UCSD-AML1 (cell line): ENCODE measurements at regions not wholly inside any gene's neighbourhood (a gene's known extent, or its start where the extent isn't known, plus 50 kb on each side); places are given as distances from the start of the nearest gene placed in this dataset.
A peak's percentile ranks its signal among the peaks of the same experiment; 100 is the strongest.

ENCODE experiments used
- DNase-seq: peaks from one replicate; lab custom pipeline; 2025; ENCODE audit not compliant: unreplicated experiment; lab: John Stamatoyannopoulos, UW

- no peak for DNase-seq
Observed at GRCh38 chr2:220460257-220460985, 833.0 kb downstream of the SLC4A3 start.

GRCh38 chr2:220463876-220464275 lies 836.4 kb downstream of the SLC4A3 start:
- DNase-seq, result no peak

GRCh38 chr2:220465700-220466099 lies 838.3 kb downstream of the SLC4A3 start:
- no peak for DNase-seq

GRCh38 chr2:220466251-220466691 lies 838.8 kb downstream of the SLC4A3 start:
- no peak for DNase-seq

- DNase-seq, result no peak
Observed at GRCh38 chr2:220469201-220469600, 841.8 kb downstream of the SLC4A3 start.

GRCh38 chr2:220473611-220474010 lies 846.2 kb downstream of the SLC4A3 start:
- no peak for DNase-seq

GRCh38 chr2:220476877-220477276 lies 849.4 kb downstream of the SLC4A3 start:
- DNase-seq, result no peak

- DNase-seq, result no peak
Observed at GRCh38 chr2:220478305-220479058, 851.1 kb downstream of the SLC4A3 start.

GRCh38 chr2:220482716-220483115 lies 855.3 kb downstream of the SLC4A3 start:
- DNase-seq, result no peak

- no peak for DNase-seq
Observed at GRCh38 chr2:220489121-220489520, 861.7 kb downstream of the SLC4A3 start.

GRCh38 chr2:220491670-220492069 lies 864.2 kb downstream of the SLC4A3 start:
- DNase-seq, result no peak

GRCh38 chr2:220493871-220494525 lies 866.6 kb downstream of the SLC4A3 start:
- no peak for DNase-seq

GRCh38 chr2:220496513-220496912 lies 869.1 kb downstream of the SLC4A3 start:
- DNase-seq, result no peak

- peak; percentile 14 for DNase-seq
Observed at GRCh38 chr2:220499225-220499624, 871.8 kb downstream of the SLC4A3 start.

- no peak for DNase-seq
Observed at GRCh38 chr2:220502539-220502938, 875.1 kb downstream of the SLC4A3 start.

GRCh38 chr2:220503431-220503830 lies 876.0 kb downstream of the SLC4A3 start:
- no peak for DNase-seq

- peak; percentile 11 for DNase-seq
Observed at GRCh38 chr2:220504938-220505503, 877.6 kb downstream of the SLC4A3 start.

GRCh38 chr2:220506466-220506865 lies 879.0 kb downstream of the SLC4A3 start:
- no peak for DNase-seq

GRCh38 chr2:220509096-220509757 lies 881.8 kb downstream of the SLC4A3 start:
- DNase-seq, result no peak

- DNase-seq, result no peak
Observed at GRCh38 chr2:220509966-220510365, 882.5 kb downstream of the SLC4A3 start.

- no peak for DNase-seq
Observed at GRCh38 chr2:220510668-220511067, 883.2 kb downstream of the SLC4A3 start.
